ENCODE measurements at regions not wholly inside any gene's neighbourhood (a gene's known extent, or its start where the extent isn't known, plus 50 kb on each side); places are given as distances from the start of the nearest gene placed in this dataset.

GRCh38 chr9:115596021-115596745, 478.2 kb upstream of the TNC start:
- no peaks in the 10 kb centered on the region for H3K36me3 Mint-ChIP-seq (ENCODE audit: low read depth)
- no peak overlapping the region for H3K4me3 Mint-ChIP-seq
- intact Hi-C loops (cut with micrococcal nuclease), result loop anchor here (10.0 kb wide), 2 partner anchors 899 to 1069 kb away; no protein-coding TSS in a partner anchor
- no peak overlapping the region for H3K27ac Mint-ChIP-seq
- peaks cover 18% of the 10 kb centered on the region for H3K27me3 Mint-ChIP-seq
- H3K9me3 Mint-ChIP-seq, result no peaks in the 10 kb centered on the region
- no peaks in the 10 kb centered on the region for H3K4me1 Mint-ChIP-seq (ENCODE audit: low read depth)
- TF ChIP-seq CTCF (IDR thresholded peaks at IDR 0.05), result no peak
- ATAC-seq (no peak), DNase-seq (no peak)
- POLR2A ChIA-PET, result no interaction called here
- CTCF ChIA-PET, result no interaction called here

- ATAC-seq (no peak), DNase-seq (no peak)
- Mint-ChIP-seq H3K27ac (no peak overlapping the region), H3K4me3 (no peak overlapping the region), H3K36me3 (ENCODE audit: low read depth) (no peaks in the 10 kb centered on the region), H3K9me3 (no peaks in the 10 kb centered on the region), H3K27me3 (peaks cover 18% of the 10 kb centered on the region), H3K4me1 (ENCODE audit: low read depth) (no peaks in the 10 kb centered on the region)
- CTCF ChIA-PET, result no interaction called here
- POLR2A ChIA-PET, result no interaction called here
- TF ChIP-seq CTCF (IDR thresholded peaks at IDR 0.05), result no peak
- intact Hi-C loops (cut with micrococcal nuclease), result loop anchor here (10.0 kb wide), 2 partner anchors 898 to 1068 kb away; no protein-coding TSS in a partner anchor
Measured at GRCh38 chr9:115596746-115597080, 478.8 kb upstream of the TNC start.

GRCh38 chr9:115597330-115597895, 479.5 kb upstream of the TNC start:
- ChIA-PET POLR2A (no interaction called here), CTCF (no interaction called here)
- Mint-ChIP-seq H3K27me3 (peaks cover 18% of the 10 kb centered on the region), H3K27ac (no peak overlapping the region), H3K9me3 (no peaks in the 10 kb centered on the region), H3K4me1 (ENCODE audit: low read depth) (no peaks in the 10 kb centered on the region), H3K36me3 (ENCODE audit: low read depth) (no peaks in the 10 kb centered on the region), H3K4me3 (no peak overlapping the region)
- DNase-seq (no peak), ATAC-seq (no peak)
- TF ChIP-seq CTCF (IDR thresholded peaks at IDR 0.05), result no peak
- intact Hi-C loops (cut with micrococcal nuclease), result loop anchor here (10.0 kb wide), 2 partner anchors 897 to 1067 kb away; no protein-coding TSS in a partner anchor

- intact Hi-C loops (cut with micrococcal nuclease), result loop anchor here (10.0 kb wide), 2 partner anchors 896 to 1066 kb away; no protein-coding TSS in a partner anchor
- ATAC-seq, result no peak
- Mint-ChIP-seq H3K36me3 (ENCODE audit: low read depth) (no peaks in the 10 kb centered on the region), H3K27me3 (peaks cover 16% of the 10 kb centered on the region), H3K9me3 (no peaks in the 10 kb centered on the region), H3K4me3 (no peak overlapping the region), H3K4me1 (ENCODE audit: low read depth) (no peaks in the 10 kb centered on the region), H3K27ac (no peak overlapping the region)
- POLR2A ChIA-PET, result no interaction called here
- no peak for DNase-seq
- TF ChIP-seq CTCF (IDR thresholded peaks at IDR 0.05), result no peak
- CTCF ChIA-PET, result no interaction called here
Measured at GRCh38 chr9:115598751-115599150, 480.8 kb upstream of the TNC start.

GRCh38 chr9:115599898-115600297, 481.9 kb upstream of the TNC start:
- Mint-ChIP-seq H3K27ac (no peak overlapping the region), H3K36me3 (ENCODE audit: low read depth) (no peaks in the 10 kb centered on the region), H3K27me3 (peaks cover 13% of the 10 kb centered on the region), H3K9me3 (no peaks in the 10 kb centered on the region), H3K4me1 (ENCODE audit: low read depth) (no peaks in the 10 kb centered on the region), H3K4me3 (no peak overlapping the region)
- ChIA-PET CTCF (no interaction called here), POLR2A (no interaction called here)
- TF ChIP-seq CTCF (IDR thresholded peaks at IDR 0.05), result no peak
- no peak for DNase-seq
- no peak for ATAC-seq
- intact Hi-C loops (cut with micrococcal nuclease), result loop anchor here (10.0 kb wide), 2 partner anchors 895 to 1065 kb away; no protein-coding TSS in a partner anchor

All from activated CD8-positive, alpha-beta T cell treated with anti-CD3 and anti-CD28 coated beads for 36 hours (primary cell).